Keratinocyte (primary cell): ENCODE measurements at regions not wholly inside any gene's neighbourhood (a gene's known extent, or its start where the extent isn't known, plus 50 kb on each side); places are given as distances from the start of the nearest gene placed in this dataset.

Source experiments
- CTCF ChIP-seq, 3 experiments: IDR thresholded peaks in 1 of 3; conservative IDR thresholded peaks in 1 of 3; optimal IDR thresholded peaks in 1 of 3; 2 replicates in 2 of 3; 3 replicates in 1 of 3; pipeline versions ENCODE3 to v1.5.1; 2011; ENCODE audit warnings: low read length in 3 of 3, mild to moderate bottlenecking in 3 of 3, moderate library complexity in 2 of 3, control low read depth in 1 of 3, inconsistent platforms in 1 of 3; ENCODE audit not compliant: insufficient read depth in 2 of 3; ENCODE audit errors: extremely low read depth in 1 of 3
- EZH2 ChIP-seq: IDR thresholded peaks from one replicate; pipeline ENCODE4 v1.6.1; 2012; ENCODE audit warnings: inconsistent platforms, mild to moderate bottlenecking, low read length, moderate library complexity

GRCh38 chr2:106977717-106978116 is 91.8 kb upstream of the ST6GAL2 start:
- TF ChIP-seq CTCF (optimal IDR thresholded peaks at IDR 0.05 in 1 of 3, IDR thresholded peaks at IDR 0.05 in 1 of 3, conservative IDR thresholded peaks at IDR 0.05 in 1 of 3; ENCODE audit: extremely low read depth in 1 of 3, insufficient read depth in 2 of 3, low read length in 3 of 3) (no peak), EZH2 (no peak)
